ENCODE measurements at regions not wholly inside any gene's neighbourhood (a gene's known extent, or its start where the extent isn't known, plus 50 kb on each side); places are given as distances from the start of the nearest gene placed in this dataset.

GRCh38 chr14:97432586-97432985, 635.4 kb downstream of the VRK1 start:
- no peaks in the 10 kb centered on the region for H3K36me3 ChIP-seq (ENCODE audit: control insufficient read depth in 2 of 3, insufficient read depth in 3 of 3, low read length in 3 of 3)
- FAIRE-seq (no peak), DNase-seq (no peak)
- H3K4me3 ChIP-seq (ENCODE audit: low read length in 3 of 3), result no peak overlapping the region
- H3K9ac ChIP-seq (ENCODE audit: low read length in 3 of 3), result no peak overlapping the region
- H3K27ac ChIP-seq (ENCODE audit: low read depth in 2 of 2, low read length in 2 of 2), result no peak overlapping the region
- TF ChIP-seq, protein P1, sequence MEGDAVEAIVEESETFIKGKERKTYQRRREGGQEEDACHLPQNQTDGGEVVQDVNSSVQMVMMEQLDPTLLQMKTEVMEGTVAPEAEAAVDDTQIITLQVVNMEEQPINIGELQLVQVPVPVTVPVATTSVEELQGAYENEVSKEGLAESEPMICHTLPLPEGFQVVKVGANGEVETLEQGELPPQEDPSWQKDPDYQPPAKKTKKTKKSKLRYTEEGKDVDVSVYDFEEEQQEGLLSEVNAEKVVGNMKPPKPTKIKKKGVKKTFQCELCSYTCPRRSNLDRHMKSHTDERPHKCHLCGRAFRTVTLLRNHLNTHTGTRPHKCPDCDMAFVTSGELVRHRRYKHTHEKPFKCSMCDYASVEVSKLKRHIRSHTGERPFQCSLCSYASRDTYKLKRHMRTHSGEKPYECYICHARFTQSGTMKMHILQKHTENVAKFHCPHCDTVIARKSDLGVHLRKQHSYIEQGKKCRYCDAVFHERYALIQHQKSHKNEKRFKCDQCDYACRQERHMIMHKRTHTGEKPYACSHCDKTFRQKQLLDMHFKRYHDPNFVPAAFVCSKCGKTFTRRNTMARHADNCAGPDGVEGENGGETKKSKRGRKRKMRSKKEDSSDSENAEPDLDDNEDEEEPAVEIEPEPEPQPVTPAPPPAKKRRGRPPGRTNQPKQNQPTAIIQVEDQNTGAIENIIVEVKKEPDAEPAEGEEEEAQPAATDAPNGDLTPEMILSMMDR (IDR thresholded peaks at IDR 0.05; ENCODE audit: borderline replicate concordance, extremely low read depth, insufficient read depth), result no peak
- H3K9me3 ChIP-seq (ENCODE audit: control insufficient read depth in 2 of 3, insufficient read depth in 1 of 3, low read length in 3 of 3), result no peaks in the 10 kb centered on the region
- no peaks in the 10 kb centered on the region for H3K27me3 ChIP-seq (ENCODE audit: control insufficient read depth, insufficient read depth, low read length)
- H3K4me1 ChIP-seq (ENCODE audit: control insufficient read depth in 2 of 3, insufficient read depth in 2 of 3, low read depth in 1 of 3, low read length in 3 of 3), result no peaks in the 10 kb centered on the region
- intact Hi-C loops (cut with DNase I), result no loop called here

DNA sequence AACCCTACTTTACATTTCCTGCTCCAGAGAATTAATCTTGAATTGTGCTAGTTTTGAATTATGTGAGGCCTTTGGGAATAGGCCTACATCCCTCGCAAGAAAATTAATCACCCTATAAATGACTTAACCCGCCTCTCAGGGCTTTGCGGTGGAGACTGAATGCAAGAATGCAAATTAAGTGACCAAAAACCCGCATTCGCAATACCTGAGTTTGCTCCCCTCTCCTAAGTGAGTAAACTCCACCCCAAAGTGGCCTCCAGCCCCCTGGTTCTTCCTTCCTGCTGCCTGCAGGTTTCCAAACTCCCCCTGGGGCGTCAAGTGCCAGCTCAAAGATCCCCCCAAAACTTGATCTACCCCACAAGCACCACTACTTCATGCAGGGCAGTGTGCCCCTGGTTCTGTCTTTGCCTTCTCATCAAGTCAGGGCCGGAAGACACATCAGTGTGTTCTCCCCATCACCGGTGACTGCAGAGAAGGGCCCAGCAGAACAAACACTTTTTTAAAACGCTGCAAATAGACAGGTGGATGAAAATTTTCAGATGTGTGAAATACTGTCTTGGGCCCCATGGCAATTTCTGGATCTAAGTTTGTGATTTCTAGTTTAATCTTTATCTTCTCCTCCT, 644.7 kb downstream of the VRK1 start:
- no peaks in the 10 kb centered on the region for H3K27me3 ChIP-seq (ENCODE audit: control insufficient read depth, insufficient read depth, low read length)
- no peaks in the 10 kb centered on the region for H3K4me1 ChIP-seq (ENCODE audit: control insufficient read depth in 2 of 3, insufficient read depth in 2 of 3, low read depth in 1 of 3, low read length in 3 of 3)
- intact Hi-C loops (cut with DNase I), result no loop called here
- peaks cover 0 to 3% (median 0%) of the 10 kb centered on the region in 3 donors for H3K9me3 ChIP-seq (ENCODE audit: control insufficient read depth in 2 of 3, insufficient read depth in 1 of 3, low read length in 3 of 3)
- no peaks in the 10 kb centered on the region for H3K36me3 ChIP-seq (ENCODE audit: control insufficient read depth in 2 of 3, insufficient read depth in 3 of 3, low read length in 3 of 3)
- H3K4me3 ChIP-seq (ENCODE audit: low read length in 3 of 3), result no peak overlapping the region
- DNase-seq, result no peak
- FAIRE-seq, result no peak
- H3K27ac ChIP-seq (ENCODE audit: low read depth in 2 of 2, low read length in 2 of 2), result no peak overlapping the region
- TF ChIP-seq, protein P1 (IDR thresholded peaks at IDR 0.05; ENCODE audit: borderline replicate concordance, extremely low read depth, insufficient read depth), result no peak
- no peak overlapping the region for H3K9ac ChIP-seq (ENCODE audit: low read length in 3 of 3)

DNA sequence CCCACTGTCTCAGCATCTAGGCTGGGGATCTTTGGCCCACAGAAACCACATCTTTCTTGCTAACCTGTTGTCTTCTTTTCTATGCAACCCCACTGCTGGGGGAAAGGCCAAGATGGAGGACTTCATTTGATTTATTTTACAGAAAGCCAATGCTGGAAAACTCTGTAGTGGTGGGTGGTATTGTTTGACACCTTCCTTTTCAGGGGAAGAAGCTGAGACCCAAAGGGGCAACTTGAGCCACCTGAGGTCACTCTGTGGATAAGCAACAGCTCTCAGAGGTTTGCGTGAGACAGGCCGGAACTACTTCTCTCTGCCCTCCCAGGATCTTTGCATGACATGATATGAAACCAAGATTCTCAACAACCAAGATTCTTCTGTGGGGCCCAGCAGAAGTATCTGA, 645.2 kb downstream of the VRK1 start:
- no peaks in the 10 kb centered on the region for H3K4me1 ChIP-seq (ENCODE audit: control insufficient read depth in 2 of 3, insufficient read depth in 2 of 3, low read depth in 1 of 3, low read length in 3 of 3)
- DNase-seq (no peak), FAIRE-seq (no peak)
- intact Hi-C loops (cut with DNase I), result no loop called here
- TF ChIP-seq, protein P1 (IDR thresholded peaks at IDR 0.05; ENCODE audit: borderline replicate concordance, extremely low read depth, insufficient read depth), result no peak
- no peak overlapping the region for H3K27ac ChIP-seq (ENCODE audit: low read depth in 2 of 2, low read length in 2 of 2)
- no peak overlapping the region for H3K9ac ChIP-seq (ENCODE audit: low read length in 3 of 3)
- no peaks in the 10 kb centered on the region for H3K27me3 ChIP-seq (ENCODE audit: control insufficient read depth, insufficient read depth, low read length)
- no peak overlapping the region for H3K4me3 ChIP-seq (ENCODE audit: low read length in 3 of 3)
- H3K9me3 ChIP-seq (ENCODE audit: control insufficient read depth in 2 of 3, insufficient read depth in 1 of 3, low read length in 3 of 3), result peaks cover 0 to 3% (median 0%) of the 10 kb centered on the region in 3 donors
- H3K36me3 ChIP-seq (ENCODE audit: control insufficient read depth in 2 of 3, insufficient read depth in 3 of 3, low read length in 3 of 3), result no peaks in the 10 kb centered on the region

DNA sequence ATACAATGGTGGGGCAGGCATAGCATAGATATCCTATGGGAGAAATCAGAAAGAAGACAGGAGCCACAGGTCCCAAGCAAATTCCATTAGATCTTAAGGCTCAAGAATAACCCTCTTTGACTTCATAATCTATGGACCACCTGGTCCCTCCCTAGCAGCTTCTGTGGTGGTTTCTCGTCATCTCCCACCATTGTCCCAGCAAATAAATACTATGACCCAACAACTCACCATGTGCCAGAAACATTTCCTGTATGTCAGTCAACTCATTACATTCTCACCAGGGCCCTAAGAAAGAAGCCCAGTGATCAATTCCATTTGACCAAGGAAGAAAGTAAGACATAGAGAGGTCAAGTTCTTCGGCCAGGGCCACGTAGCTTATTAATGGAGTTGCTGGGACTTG, 646.2 kb downstream of the VRK1 start:
- Histone ChIP-seq H3K36me3 (ENCODE audit: control insufficient read depth in 2 of 3, insufficient read depth in 3 of 3, low read length in 3 of 3) (no peaks in the 10 kb centered on the region), H3K9ac (ENCODE audit: low read length in 3 of 3) (no peak overlapping the region), H3K4me1 (ENCODE audit: control insufficient read depth in 2 of 3, insufficient read depth in 2 of 3, low read depth in 1 of 3, low read length in 3 of 3) (no peaks in the 10 kb centered on the region), H3K27me3 (ENCODE audit: control insufficient read depth, insufficient read depth, low read length) (no peaks in the 10 kb centered on the region), H3K27ac (ENCODE audit: low read depth in 2 of 2, low read length in 2 of 2) (no peak overlapping the region), H3K4me3 (ENCODE audit: low read length in 3 of 3) (no peak overlapping the region), H3K9me3 (ENCODE audit: control insufficient read depth in 2 of 3, insufficient read depth in 1 of 3, low read length in 3 of 3) (no peaks in the 10 kb centered on the region)
- intact Hi-C loops (cut with DNase I), result no loop called here
- TF ChIP-seq, protein P1 (IDR thresholded peaks at IDR 0.05; ENCODE audit: borderline replicate concordance, extremely low read depth, insufficient read depth), result no peak
- FAIRE-seq, result no peak
- DNase-seq, result no peak

Data from kidney (tissue), 13 donors.